B cell (primary cell): ENCODE measurements at regions not wholly inside any gene's neighbourhood (a gene's known extent, or its start where the extent isn't known, plus 50 kb on each side); places are given as distances from the start of the nearest gene placed in this dataset.

ENCODE experiments used
- ATAC-seq: fragments of 200-7000 bp; cut with Tn5 transposase; one replicate; pipeline ENCODE4 v1.10.0; 2021; ENCODE audit warnings: low read depth, mild to moderate bottlenecking, moderate number of reproducible peaks, moderate library complexity
- CTCF ChIA-PET: fragments of 350-600 bp; sonication (Branson Sonifier 250); formaldehyde crosslinking; loops from one replicate; lab custom pipeline; 2021; ENCODE audit warnings: antibody characterized with exemption, inconsistent platforms; lab: Charles Lee
- POLR2A ChIA-PET: fragments of 350-600 bp; sonication (Branson Sonifier 250); formaldehyde crosslinking; loops from one replicate; lab custom pipeline; 2021; ENCODE audit warnings: antibody characterized with exemption; lab: Charles Lee
- DNase-seq: peaks from one replicate; pipeline ENCODE4 v3.0.0; 2013
- H2AFZ ChIP-seq: 2 replicates; pipeline ENCODE4 v1.6.1; 2012; ENCODE audit warnings: mild to moderate bottlenecking, low read depth, low read length; ENCODE audit not compliant: insufficient read depth, poor library complexity, severe bottlenecking
- H3K27ac ChIP-seq, 2 donors: 1 replicate in 1 of 2; 2 replicates in 1 of 2; pipeline ENCODE4 v1.5.1; 2012 to 2013; ENCODE audit warnings: low read length in 2 of 2, mild to moderate bottlenecking in 2 of 2, moderate library complexity in 1 of 2
- H3K27me3 ChIP-seq, 4 experiments: fragments of 200-600 bp in 1 of 4; sonication (generic) in 1 of 4; replicated peaks in 1 of 4; 1 replicate in 2 of 4; 2 replicates in 2 of 4; pipeline versions ENCODE4 v1.6.1 to v1.7.0; 2013 to 2016; ENCODE audit warnings: low read length in 3 of 4, mild to moderate bottlenecking in 2 of 4, mixed read lengths in 1 of 4, moderate library complexity in 1 of 4; ENCODE audit not compliant: insufficient read depth in 4 of 4, control insufficient read depth in 3 of 4; ENCODE audit errors: control extremely low read depth in 1 of 4
- H3K36me3 ChIP-seq, 2 experiments: replicated peaks in 1 of 2; 1 replicate in 1 of 2; 2 replicates in 1 of 2; pipeline versions ENCODE4 v1.6.1 to v1.7.1; 2013; ENCODE audit warnings: low read length in 1 of 2; ENCODE audit not compliant: insufficient read depth in 2 of 2, control insufficient read depth in 1 of 2; ENCODE audit errors: control extremely low read depth in 1 of 2, extremely low read depth in 1 of 2
- H3K4me1 ChIP-seq, 2 donors: fragments of 200-600 bp in 1 of 2; sonication (generic) in 1 of 2; 1 replicate in 1 of 2; 2 replicates in 1 of 2; pipeline versions ENCODE4 v1.5.1 to v1.6.1; 2013 to 2017; ENCODE audit warnings: low read length in 2 of 2; ENCODE audit not compliant: control insufficient read depth in 2 of 2, insufficient read depth in 2 of 2
- H3K4me2 ChIP-seq: replicated peaks from 2 replicates; pipeline ENCODE3; 2012; ENCODE audit warnings: mild to moderate bottlenecking, low read depth, low read length; ENCODE audit not compliant: poor library complexity, severe bottlenecking
- H3K4me3 ChIP-seq, 5 experiments: fragments of 200-600 bp in 1 of 5; sonication (generic) in 1 of 5; 1 replicate in 3 of 5; 2 replicates in 2 of 5; pipeline versions ENCODE4 v1.5.1 to v1.7.0; 2011 to 2016; ENCODE audit warnings: low read length in 4 of 5, mild to moderate bottlenecking in 4 of 5, low read depth in 2 of 5, control low read depth in 1 of 5, moderate library complexity in 1 of 5; ENCODE audit not compliant: insufficient read depth in 1 of 5; ENCODE audit errors: control extremely low read depth in 1 of 5, extremely low read depth in 1 of 5
- H3K79me2 ChIP-seq: fragments of 200-600 bp; sonication (generic); one replicate; pipeline ENCODE4 v1.6.0; 2016; ENCODE audit warnings: low read length; ENCODE audit not compliant: control insufficient read depth, insufficient read depth
- H3K9ac ChIP-seq: fragments of 200-600 bp; sonication (generic); 2 replicates; pipeline ENCODE4 v1.6.1; 2017; ENCODE audit warnings: mild to moderate bottlenecking, low read length, moderate library complexity
- H3K9me3 ChIP-seq, 3 donors: one replicate each; pipeline versions ENCODE4 v1.6.1 to v1.7.1; 2013; ENCODE audit warnings: low read length in 2 of 3; ENCODE audit not compliant: control insufficient read depth in 2 of 3, insufficient read depth in 1 of 3; ENCODE audit errors: control extremely low read depth in 1 of 3
- H4K20me1 ChIP-seq: 2 replicates; pipeline ENCODE4 v1.6.0; 2012; ENCODE audit warnings: mild to moderate bottlenecking, low read length; ENCODE audit not compliant: insufficient read depth, control insufficient read depth, poor library complexity, severe bottlenecking
- H3K27ac Mint-ChIP-seq: one replicate; pipeline ENCODE4 v1.8.0; 2021; ENCODE audit warnings: mixed read lengths
- H3K27me3 Mint-ChIP-seq: one replicate; pipeline ENCODE4 v1.8.0; 2021; ENCODE audit warnings: mixed read lengths
- H3K4me1 Mint-ChIP-seq: one replicate; pipeline ENCODE4 v1.8.0; 2021; ENCODE audit warnings: mixed read lengths
- H3K4me3 Mint-ChIP-seq: one replicate; pipeline ENCODE4 v1.8.0; 2021; ENCODE audit warnings: mixed read lengths
- H3K9me3 Mint-ChIP-seq: one replicate; pipeline ENCODE4 v1.8.0; 2022; ENCODE audit warnings: mixed read lengths; ENCODE audit not compliant: insufficient read depth
- CTCF ChIP-seq: fragments of 200-600 bp; IDR thresholded peaks from one replicate; pipeline ENCODE4 v1.8.0; 2022; ENCODE audit warnings: antibody characterized with exemption, mild to moderate bottlenecking
- EZH2 ChIP-seq: IDR thresholded peaks from 2 replicates; pipeline ENCODE4 v1.6.1; 2012; ENCODE audit warnings: borderline replicate concordance, low read depth, mild to moderate bottlenecking, moderate library complexity, low read length; ENCODE audit not compliant: insufficient read depth, poor library complexity, severe bottlenecking
- whole genome bisulfite sequencing: methylation state at CpG from one replicate; pipeline ENCODE4 v1.1.5; 2013; ENCODE audit warnings: missing lambda C conversion rate; ENCODE audit not compliant: insufficient coverage; 5-methylcytosine and 5-hydroxymethylcytosine counted together
- intact Hi-C: fragments of 100-400 bp; cut with micrococcal nuclease; formaldehyde crosslinking; loops from one replicate; pipeline ENCODE4 v1.10.0; 2022

DNA sequence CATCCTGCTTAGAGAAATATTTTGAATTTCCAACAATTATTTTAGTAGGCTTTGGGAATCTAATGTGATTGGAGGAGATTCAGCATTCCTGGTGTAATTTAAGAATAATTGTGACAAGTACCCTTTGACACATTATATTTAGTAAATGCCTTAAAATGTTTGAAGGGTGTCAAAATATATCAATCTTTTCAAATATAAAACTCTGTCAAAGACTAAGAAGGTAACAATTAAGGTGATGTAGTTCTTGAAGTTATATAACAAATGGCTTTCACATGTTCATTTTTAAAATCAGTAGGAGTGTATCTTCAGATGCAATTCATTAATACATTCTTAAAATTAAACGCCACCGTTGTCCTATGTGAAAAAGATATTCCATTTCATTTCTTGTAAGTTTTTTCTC is 1977.1 kb upstream of the CDH9 start:
- Mint-ChIP-seq H3K27ac (no peak overlapping the region), H3K9me3 (peaks cover 3% of the 10 kb centered on the region), H3K4me1 (no peaks in the 10 kb centered on the region), H3K27me3 (no peaks in the 10 kb centered on the region), H3K4me3 (no peak overlapping the region)
- Histone ChIP-seq H4K20me1 (no peaks in the 10 kb centered on the region), H3K9me3 (no peaks in the 10 kb centered on the region), H2AFZ (no peak overlapping the region), H3K27ac (no peak overlapping the region), H3K4me2 (no peak overlapping the region), H3K4me1 (no peaks in the 10 kb centered on the region), H3K79me2 (no peaks in the 10 kb centered on the region), H3K9ac (no peak overlapping the region), H3K27me3 (no peaks in the 10 kb centered on the region), H3K4me3 (no peak overlapping the region), H3K36me3 (no peaks in the 10 kb centered on the region)
- DNase-seq (no peak), ATAC-seq (no peak)
- ChIA-PET CTCF (interaction anchor here (0.7 kb wide), 1 partner anchor 11 kb away, joined by 3 read pairs; no protein-coding TSS in a partner anchor), POLR2A (no interaction called here)
- intact Hi-C loops, result no loop called here
- WGBS, result no CpG with 5 or more reads among the region's 2 CpGs
- TF ChIP-seq EZH2 (no peak), CTCF (no peak)

- H3K4me2 ChIP-seq, result no peak overlapping the region
- Mint-ChIP-seq H3K4me3 (no peak overlapping the region), H3K27me3 (no peaks in the 10 kb centered on the region), H3K27ac (no peak overlapping the region), H3K4me1 (no peaks in the 10 kb centered on the region), H3K9me3 (peaks cover 2% of the 10 kb centered on the region)
- no peak overlapping the region for H2AFZ ChIP-seq
- H3K27ac ChIP-seq, result no peak overlapping the region
- DNase-seq (no peak), ATAC-seq (no peak)
- H3K27me3 ChIP-seq, result no peaks in the 10 kb centered on the region
- peaks cover 0 to 4% (median 0%) of the 10 kb centered on the region in 3 donors for H3K9me3 ChIP-seq
- 80% methylated on average over 3 of the region's 3 CpGs for WGBS
- intact Hi-C loops, result no loop called here
- ChIA-PET CTCF (no interaction called here), POLR2A (no interaction called here)
- no peaks in the 10 kb centered on the region for H3K4me1 ChIP-seq
- H3K36me3 ChIP-seq, result no peaks in the 10 kb centered on the region
- no peak overlapping the region for H3K4me3 ChIP-seq
- no peaks in the 10 kb centered on the region for H4K20me1 ChIP-seq
- H3K79me2 ChIP-seq, result no peaks in the 10 kb centered on the region
- H3K9ac ChIP-seq, result no peak overlapping the region
- no peak for TF ChIP-seq CTCF
- no peak for TF ChIP-seq EZH2
Measured at GRCh38 chr5:29005386-29005785, 1967.0 kb upstream of the CDH9 start.
